NCI-H524 (cell line): ENCODE measurements at regions not wholly inside any gene's neighbourhood (a gene's known extent, or its start where the extent isn't known, plus 50 kb on each side); places are given as distances from the start of the nearest gene placed in this dataset.
"Not testable (repeated sequence)": the region's sequence is repeated elsewhere in the genome, so short reads cannot be mapped to it uniquely, and the experiment has no call there.

Experiments
- DNase-seq, 2 experiments: peaks; one replicate each; lab custom pipeline; 2025; lab: John Stamatoyannopoulos, UW

DNA sequence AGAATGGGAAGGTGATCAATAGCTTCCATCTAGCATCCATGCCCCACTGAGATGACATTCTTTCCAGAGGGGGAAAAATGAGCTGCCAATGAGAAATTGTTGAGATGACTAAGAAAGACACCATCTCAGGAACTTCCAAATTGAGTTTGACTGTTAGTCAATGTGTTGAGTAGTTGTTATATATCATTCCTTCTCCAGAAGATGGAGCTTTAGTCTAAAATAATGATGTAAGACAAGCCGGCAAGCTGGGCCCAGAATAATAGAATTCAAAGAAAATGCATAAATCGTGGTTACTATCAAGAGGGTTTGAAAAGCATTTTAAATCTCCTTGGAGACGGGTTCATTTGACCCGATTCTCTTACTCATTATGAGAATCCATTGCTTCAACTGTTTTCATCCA is 71.0 kb upstream of the ATF7IP2 start:
- DNase-seq, result peak in 1 of 2 experiments; percentile 7

- DNase-seq, result no peak
These were observed 68.3 kb upstream of the ATF7IP2 start for GRCh38 chr16:10317425-10318001.

DNA sequence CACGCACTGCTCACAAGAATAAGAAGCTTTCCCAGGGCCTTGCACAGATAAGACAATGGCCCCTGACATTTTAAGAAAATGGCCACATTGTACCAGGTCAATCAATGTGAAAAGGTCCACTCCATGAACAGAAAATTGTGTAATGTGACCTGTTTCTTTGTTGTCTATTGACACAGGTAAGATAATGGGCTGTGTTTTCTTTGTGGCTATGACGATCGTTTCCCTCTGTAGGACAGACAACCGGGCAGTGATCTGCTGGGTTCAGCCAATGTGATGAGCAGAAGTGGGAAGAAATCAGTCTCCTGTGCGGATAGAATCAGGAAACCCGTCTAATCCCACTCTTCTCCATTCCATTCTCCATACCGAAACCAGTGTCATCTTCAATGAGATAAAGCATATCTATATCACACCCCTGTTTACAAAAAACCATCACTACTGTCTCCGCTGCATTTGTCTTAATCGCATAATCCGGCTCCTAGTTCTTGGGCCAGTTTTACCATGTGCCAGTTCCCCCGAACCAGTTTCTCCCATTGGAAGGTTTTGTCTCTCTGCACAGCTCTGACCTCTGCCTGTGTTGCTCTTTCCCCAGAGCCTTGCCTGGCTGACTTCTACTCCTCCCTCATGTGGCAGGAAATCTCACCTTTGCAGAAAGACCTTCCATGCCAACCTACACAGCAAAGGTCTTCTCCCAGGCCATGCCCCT is 66.9 kb upstream of the ATF7IP2 start:
- no peak for DNase-seq

GRCh38 chr16:10321407-10322387 is 64.2 kb upstream of the ATF7IP2 start:
- DNase-seq, result no peak

DNA sequence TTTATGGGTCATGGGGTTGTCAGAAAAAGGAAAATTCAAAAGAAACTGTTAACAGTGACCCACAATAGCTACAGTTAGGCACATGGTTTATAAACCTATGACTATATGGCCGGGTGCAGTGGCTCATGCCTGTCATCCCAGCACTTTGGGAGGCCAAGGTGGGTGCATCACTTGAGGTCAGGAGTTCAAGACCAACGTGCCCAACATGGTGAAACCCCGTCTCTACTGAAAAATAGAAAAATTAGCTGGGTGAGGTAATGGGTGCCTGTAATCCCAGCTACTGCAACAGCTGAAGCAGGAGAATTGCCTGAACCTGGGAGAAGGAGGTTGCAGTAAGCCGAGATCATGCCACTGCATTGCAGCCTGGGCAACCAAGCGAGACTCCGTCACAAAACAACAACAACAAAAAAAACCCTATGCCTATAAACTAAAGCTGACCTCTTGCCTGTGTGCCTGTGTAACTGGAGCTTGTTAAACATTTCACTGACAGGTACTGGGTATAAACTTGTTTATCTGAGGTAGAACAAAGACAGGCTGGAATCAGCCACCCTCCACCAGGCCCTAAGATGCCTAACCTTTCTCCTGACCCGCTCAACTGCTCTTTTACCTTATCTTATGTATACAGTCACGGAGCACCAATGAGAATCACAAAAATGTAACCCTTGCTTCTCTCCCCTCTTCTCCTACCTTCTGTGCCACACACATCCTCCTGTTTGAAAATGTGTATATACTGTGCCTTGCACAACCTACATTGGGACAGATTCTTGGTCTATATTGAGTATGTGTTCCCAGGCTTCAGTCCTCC is 62.9 kb upstream of the ATF7IP2 start:
- no peak for DNase-seq

- DNase-seq, result no peak
These were observed 62.4 kb upstream of the ATF7IP2 start for GRCh38 chr16:10323528-10323869.

- no peak for DNase-seq
These were observed 61.7 kb upstream of the ATF7IP2 start for GRCh38 chr16:10324210-10324609.

DNA sequence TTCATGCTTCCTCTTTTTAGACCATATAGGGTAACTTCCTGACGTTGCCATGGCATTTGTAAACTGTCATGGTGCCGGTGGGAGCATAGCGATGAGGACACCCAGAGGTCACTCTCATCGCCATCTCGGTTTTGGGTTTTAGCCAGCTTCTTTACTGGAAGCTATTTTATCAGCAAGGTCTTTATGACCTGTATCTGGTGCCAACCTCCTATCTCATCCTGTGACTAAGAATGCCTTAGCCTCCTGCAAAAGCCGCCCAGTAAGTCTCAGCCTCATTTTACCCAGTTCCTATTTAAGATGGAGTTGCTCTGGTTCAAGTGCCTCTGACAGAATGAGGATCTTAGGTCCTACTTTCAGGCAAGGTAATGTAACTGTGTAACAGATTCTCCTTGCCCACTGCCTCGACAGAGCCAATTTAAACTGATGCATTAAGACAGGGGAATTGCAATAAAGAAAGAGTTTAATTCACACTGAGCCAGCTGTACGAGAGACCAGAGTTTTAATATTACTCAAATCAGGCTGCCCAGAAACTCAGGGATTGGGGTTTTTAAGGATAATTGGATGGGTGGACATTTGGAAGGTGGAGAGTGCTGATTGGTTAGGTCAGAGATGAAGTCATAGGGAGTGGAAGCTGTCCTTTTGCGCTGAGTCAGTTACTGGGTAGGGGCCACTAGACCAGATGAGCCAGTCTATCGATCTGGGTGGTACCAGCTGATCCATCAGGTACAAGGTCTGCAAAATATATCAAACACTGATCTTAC is 59.9 kb upstream of the ATF7IP2 start:
- DNase-seq, result no peak

DNA sequence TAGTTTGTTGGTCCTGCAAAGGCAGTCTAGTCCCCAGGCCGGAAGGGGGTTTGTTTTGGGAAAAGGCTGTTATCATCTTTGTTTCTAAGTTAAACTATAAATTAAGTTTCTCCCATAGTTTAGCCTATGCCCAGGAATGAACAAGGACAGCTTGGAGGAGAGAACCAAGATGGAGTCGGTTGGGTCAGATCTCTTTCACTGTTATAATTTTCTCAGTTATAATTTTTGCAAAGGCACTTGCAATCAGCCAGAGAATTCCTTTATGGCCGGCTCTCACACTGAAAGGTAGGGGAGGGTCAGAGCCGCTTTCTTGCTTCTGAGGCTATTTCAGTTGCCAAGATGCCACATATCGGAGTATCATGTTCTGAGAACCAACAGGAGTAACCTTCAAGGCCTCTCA is 59.2 kb upstream of the ATF7IP2 start:
- DNase-seq, result no peak

- DNase-seq, result not testable (repeated sequence)
These were observed 57.6 kb upstream of the ATF7IP2 start for GRCh38 chr16:10328291-10328690.

DNA sequence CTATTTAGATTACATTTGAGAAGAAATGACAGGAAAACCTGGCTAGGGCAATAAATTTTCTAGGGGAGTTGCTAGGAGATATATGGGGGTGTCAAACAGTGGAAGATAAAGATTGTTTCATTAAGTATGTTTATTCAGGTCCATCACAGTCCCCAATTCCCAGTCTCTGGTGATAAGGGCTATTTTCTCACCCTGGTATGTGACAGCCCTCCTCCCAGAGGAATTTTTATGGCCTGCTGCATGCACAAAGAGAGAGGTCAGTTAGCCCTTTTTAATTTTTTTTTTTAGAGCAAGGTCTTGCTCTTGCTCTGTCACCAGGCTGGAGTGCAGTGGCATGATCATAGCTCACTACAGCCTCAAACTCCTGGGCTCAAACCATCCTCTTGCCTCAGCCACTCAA is 53.6 kb upstream of the ATF7IP2 start:
- no peak for DNase-seq

GRCh38 chr16:10332775-10333174 is 53.1 kb upstream of the ATF7IP2 start:
- DNase-seq, result no peak

GRCh38 chr16:10333321-10334032 is 52.4 kb upstream of the ATF7IP2 start:
- no peak for DNase-seq

GRCh38 chr16:10335681-10336080 is 50.2 kb upstream of the ATF7IP2 start:
- no peak for DNase-seq
